Adrenal gland (tissue), 9 donors: ENCODE measurements at regions not wholly inside any gene's neighbourhood (a gene's known extent, or its start where the extent isn't known, plus 50 kb on each side); places are given as distances from the start of the nearest gene placed in this dataset.

Experiments
- DNase-seq, 7 donors: peaks; one replicate each; pipeline ENCODE4 v3.0.0-alpha.2; 2019 to 2020
- H3K27ac ChIP-seq, 5 donors: fragments of 200-600 bp; sonication (generic) in 4 of 5; 1 replicate in 3 of 5; 2 replicates in 2 of 5; pipeline versions ENCODE4 v1.5.1 to v1.8.0; 2016 to 2020; ENCODE audit warnings: mild to moderate bottlenecking in 1 of 5
- H3K27me3 ChIP-seq: fragments of 200-600 bp; 2 replicates; pipeline ENCODE4 v1.8.0; 2021
- H3K36me3 ChIP-seq, 2 donors: fragments of 200-600 bp; replicated peaks in 1 of 2; 1 replicate in 1 of 2; 2 replicates in 1 of 2; pipeline versions ENCODE4 v1.5.1 to v1.8.0; 2018 to 2022
- H3K4me1 ChIP-seq, 2 donors: fragments of 200-600 bp; replicated peaks in 1 of 2; 1 replicate in 1 of 2; 2 replicates in 1 of 2; pipeline versions ENCODE4 v1.5.1 to v1.8.0; 2018 to 2021
- H3K4me3 ChIP-seq, 4 donors: fragments of 200-600 bp; sonication (generic) in 3 of 4; one replicate each; pipeline ENCODE4 v1.5.1; 2016 to 2018
- H3K9me3 ChIP-seq, 3 donors: fragments of 200-600 bp; sonication (generic) in 1 of 3; replicated peaks in 1 of 3; 1 replicate in 2 of 3; 2 replicates in 1 of 3; pipeline versions ENCODE4 v1.5.1 to v1.8.0; 2016 to 2021
- CTCF ChIP-seq, 6 experiments: fragments of 450-650 bp in 4 of 6; fragments of 200-600 bp in 2 of 6; sonication (generic) in 1 of 6; IDR thresholded peaks; 1 replicate in 5 of 6; 2 replicates in 1 of 6; pipeline versions ENCODE4 v1.5.1 to v1.8.0; 2016 to 2021; ENCODE audit warnings: antibody characterized with exemption in 6 of 6, mild to moderate bottlenecking in 2 of 6, moderate library complexity in 1 of 6
- POLR2A ChIP-seq, 2 donors: fragments of 450-650 bp; IDR thresholded peaks; one replicate each; pipeline ENCODE4 v1.6.1; 2017; ENCODE audit warnings: antibody characterized with exemption in 2 of 2, mild to moderate bottlenecking in 2 of 2, moderate library complexity in 1 of 2
- WGBS, 4 donors: extraction: QIAGEN DNeasy Blood & Tissue Kit in 2 of 4; methylation state at CpG; one replicate each; pipeline versions ENCODE4 v1.1.5 to v1.1.7; 2013 to 2017; 5-methylcytosine and 5-hydroxymethylcytosine counted together
- intact Hi-C, 2 donors: fragments of 100-400 bp; cut with DNase I; formaldehyde crosslinking; loops; one replicate each; pipeline versions ENCODE4 v1.14.1 to v1.15.0; 2022 to 2023
- donor health status: healthy with polysubstance abuse.
- donor health status: Bipolar disorder and iron deficiency.
- donor health status: DM: yes; HTN: yes; CAD: no.
- donor health status: DM: no; HTN: no; CAD: no.
- donor health status: DM: no; HTN: no; CAD: no.

- intact Hi-C loops, result no loop called here
- WGBS, 4 donors, result 73 to 86% (median 82%) methylated on average over 3 of the region's 3 CpGs
These were observed 104.8 kb upstream of the MOCS1 start for GRCh38 chr6:40039042-40039441.

GRCh38 chr6:40038626-40039025 is 104.4 kb upstream of the MOCS1 start:
- no peak overlapping the region for H3K27ac ChIP-seq
- no peak for DNase-seq
- TF ChIP-seq POLR2A (IDR thresholded peaks at IDR 0.05) (no peak), CTCF (IDR thresholded peaks at IDR 0.05) (no peak)
- H3K9me3 ChIP-seq, result no peaks in the 10 kb centered on the region
- H3K4me1 ChIP-seq, result no peaks in the 10 kb centered on the region
- H3K4me3 ChIP-seq, result no peak overlapping the region
- intact Hi-C loops, result no loop called here
- H3K27me3 ChIP-seq, result no peaks in the 10 kb centered on the region
- no peaks in the 10 kb centered on the region for H3K36me3 ChIP-seq

More at GRCh38 chr6:40039042-40039441, 104.8 kb upstream of the MOCS1 start:
- no peak for DNase-seq
- Histone ChIP-seq H3K27ac (no peak overlapping the region), H3K4me3 (no peak overlapping the region), H3K36me3 (no peaks in the 10 kb centered on the region), H3K27me3 (no peaks in the 10 kb centered on the region), H3K9me3 (no peaks in the 10 kb centered on the region), H3K4me1 (no peaks in the 10 kb centered on the region)
- no peak for TF ChIP-seq CTCF (IDR thresholded peaks at IDR 0.05)
- no peak for TF ChIP-seq POLR2A (IDR thresholded peaks at IDR 0.05)

- no peaks in the 10 kb centered on the region for H3K4me1 ChIP-seq
- DNase-seq, result no peak
- H3K36me3 ChIP-seq, result no peaks in the 10 kb centered on the region
These were observed 103.0 kb upstream of the MOCS1 start for GRCh38 chr6:40037271-40037670.

GRCh38 chr6:40036186-40036585 is 101.9 kb upstream of the MOCS1 start:
- intact Hi-C loops, result no loop called here
- H3K27ac ChIP-seq, result no peak overlapping the region
- H3K9me3 ChIP-seq, result no peaks in the 10 kb centered on the region
- 74 to 86% (median 79%) methylated on average over 2 of the region's 2 CpGs for WGBS, 4 donors
- no peak for TF ChIP-seq CTCF (IDR thresholded peaks at IDR 0.05)
- TF ChIP-seq POLR2A (IDR thresholded peaks at IDR 0.05), result no peak
- H3K4me3 ChIP-seq, result no peak overlapping the region
- DNase-seq, result no peak
- H3K36me3 ChIP-seq, result no peaks in the 10 kb centered on the region
- no peaks in the 10 kb centered on the region for H3K4me1 ChIP-seq
- no peaks in the 10 kb centered on the region for H3K27me3 ChIP-seq

More at GRCh38 chr6:40037271-40037670, 103.0 kb upstream of the MOCS1 start:
- Histone ChIP-seq H3K27me3 (no peaks in the 10 kb centered on the region), H3K27ac (no peak overlapping the region), H3K4me3 (no peak overlapping the region), H3K9me3 (no peaks in the 10 kb centered on the region)
- intact Hi-C loops, result no loop called here
- TF ChIP-seq POLR2A (IDR thresholded peaks at IDR 0.05) (no peak), CTCF (IDR thresholded peaks at IDR 0.05) (no peak)
